Right forelimb (tissue), 1 donor: ENCODE measurements at regions not wholly inside any gene's neighbourhood (a gene's known extent, or its start where the extent isn't known, plus 50 kb on each side); places are given as distances from the start of the nearest gene placed in this dataset.

Source experiments
- DNase-seq: peaks from one replicate; pipeline ENCODE4 v3.0.0-alpha.2; 2018

GRCh38 chr2:123209202-123209601, 815.9 kb upstream of the CNTNAP5 start:
- no peak for DNase-seq

DNA sequence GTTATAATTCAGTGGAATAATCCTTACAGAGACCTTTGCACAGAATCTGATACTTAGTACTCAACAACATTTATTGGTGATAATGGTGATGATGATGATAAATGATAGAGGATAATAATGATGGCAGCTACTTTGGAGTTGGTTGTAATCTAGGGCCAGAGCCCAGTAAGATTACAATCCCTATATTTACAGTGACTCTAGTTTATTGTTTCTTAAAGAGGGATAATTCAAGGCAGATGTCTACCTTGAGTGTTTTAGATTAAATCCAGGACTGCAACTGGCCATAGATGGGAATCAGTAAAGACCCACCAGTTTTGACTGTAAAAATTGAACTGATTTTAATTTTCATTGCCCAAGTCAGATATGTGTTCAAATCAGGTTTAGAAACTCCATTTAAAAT, 813.9 kb upstream of the CNTNAP5 start:
- no peak for DNase-seq

GRCh38 chr2:123245156-123245555, 779.9 kb upstream of the CNTNAP5 start:
- DNase-seq, result no peak

DNA sequence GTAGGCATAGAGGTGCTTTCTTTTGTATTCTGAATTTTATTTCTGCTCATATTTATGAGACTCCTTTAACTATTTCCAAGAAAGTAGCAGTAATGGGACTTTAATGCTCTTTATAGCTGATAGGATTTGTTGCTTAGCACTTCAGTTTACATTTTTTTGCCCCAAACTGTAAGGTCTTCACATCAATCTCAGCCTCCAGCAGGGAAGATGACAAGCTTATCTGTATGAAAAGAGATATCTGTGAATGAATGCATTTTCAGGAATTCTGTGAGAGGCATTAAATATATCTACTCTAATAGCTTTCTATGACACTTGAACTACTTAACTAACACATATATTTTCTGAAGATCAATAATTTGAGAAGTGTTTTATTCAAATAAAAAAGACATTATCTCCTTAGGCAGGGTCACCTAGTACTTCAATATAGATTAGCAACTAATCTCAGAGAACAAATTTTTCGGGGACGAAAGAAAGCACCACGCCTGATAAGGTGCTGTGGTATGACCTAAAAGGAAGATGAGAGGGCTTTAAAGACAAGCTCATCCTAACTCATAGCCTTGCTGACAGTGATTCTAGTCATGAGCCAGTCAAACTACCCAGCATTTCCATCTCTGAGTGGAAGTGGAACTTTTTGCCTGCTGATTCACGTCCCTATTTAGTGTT, 766.1 kb upstream of the CNTNAP5 start:
- DNase-seq, result no peak

GRCh38 chr2:123262856-123263255, 762.2 kb upstream of the CNTNAP5 start:
- no peak for DNase-seq

DNA sequence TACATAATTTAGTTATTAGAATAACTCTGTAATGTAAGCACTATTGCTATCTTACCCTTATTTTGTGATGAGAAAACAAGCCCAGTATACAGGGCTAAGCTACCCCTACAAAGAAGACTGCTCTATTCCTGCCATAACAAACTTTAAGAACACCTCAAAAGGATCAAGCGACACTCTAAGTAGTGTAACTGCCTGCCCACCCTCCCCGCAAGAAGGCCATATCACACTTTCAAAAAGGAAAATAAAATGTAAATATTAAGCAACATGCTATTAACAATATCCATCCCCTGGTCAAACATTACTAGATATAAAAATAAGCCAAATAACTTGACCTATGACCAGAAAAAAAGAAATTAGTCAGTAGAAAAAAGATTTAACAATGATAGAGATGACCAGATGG, 741.7 kb upstream of the CNTNAP5 start:
- no peak for DNase-seq

DNA sequence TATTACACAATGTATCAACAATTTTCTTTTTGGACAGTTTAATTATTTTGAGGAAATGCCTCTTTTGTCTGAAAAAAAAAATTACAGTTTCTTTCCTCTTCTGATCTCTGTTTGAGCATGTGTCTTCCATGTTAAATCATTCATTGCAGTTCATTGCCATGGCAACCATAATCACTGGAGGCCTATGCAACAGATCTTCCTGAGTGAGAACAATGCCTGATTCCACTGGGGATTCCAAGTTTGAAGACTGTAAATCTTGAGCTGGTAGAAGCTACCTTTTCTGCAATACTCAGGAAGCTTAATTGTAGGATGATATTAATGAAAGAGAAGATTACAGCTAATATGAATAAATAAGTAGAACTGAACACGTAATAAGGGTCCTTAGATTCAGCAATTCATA, 721.4 kb upstream of the CNTNAP5 start:
- no peak for DNase-seq
